Caco-2 (cell line): ENCODE measurements at regions not wholly inside any gene's neighbourhood (a gene's known extent, or its start where the extent isn't known, plus 50 kb on each side); places are given as distances from the start of the nearest gene placed in this dataset.
"Not testable (repeated sequence)": the region's sequence is repeated elsewhere in the genome, so short reads cannot be mapped to it uniquely, and the experiment has no call there.

Experiments
- BruUV-seq: library from RNA; stranded (reverse); fragments of 400-500 nt; replicated peaks from 2 replicates; lab custom pipeline; 2021; lab: Mats Ljungman, UMichigan
- CTCF ChIA-PET: fragments of 300-600 bp; sonication (Branson Sonifier 250); formaldehyde crosslinking; loops from one replicate; lab custom pipeline; 2022; ENCODE audit warnings: antibody characterized with exemption; lab: Charles Lee
- POLR2A ChIA-PET: fragments of 300-600 bp; sonication (Branson Sonifier 250); formaldehyde crosslinking; loops from one replicate; lab custom pipeline; 2022; ENCODE audit warnings: antibody characterized with exemption; lab: Charles Lee
- DNase-seq, 2 experiments: peaks; one replicate each; pipeline versions ENCODE4 v3.0.0 to v3.0.0-alpha.2; 2020 to 2022
- H3K27me3 ChIP-seq: replicated peaks from 2 replicates; pipeline ENCODE4 v1.6.0; 2011; ENCODE audit warnings: low read length; ENCODE audit not compliant: control insufficient read depth, insufficient read depth
- H3K36me3 ChIP-seq: 2 replicates; pipeline ENCODE4 v1.5.1; 2011; ENCODE audit warnings: low read length; ENCODE audit not compliant: control insufficient read depth, insufficient read depth
- H3K4me1 ChIP-seq: fragments of 250-450 bp; sonication (Bioruptor Pico); 2 replicates; pipeline ENCODE4 v1.5.1; 2020; ENCODE audit warnings: mild to moderate bottlenecking
- H3K4me3 ChIP-seq: 2 replicates; pipeline ENCODE4 v1.5.1; 2011; ENCODE audit warnings: low read depth, mild to moderate bottlenecking, control low read depth, low read length
- H3K9me3 ChIP-seq: fragments of 250-450 bp; sonication (Bioruptor Pico); 2 replicates; pipeline ENCODE4 v1.5.1; 2020; ENCODE audit warnings: mild to moderate bottlenecking, moderate library complexity
- H3K27ac Mint-ChIP-seq: one replicate; pipeline ENCODE4 v1.8.0; 2022; ENCODE audit warnings: mixed read lengths; ENCODE audit not compliant: unreplicated experiment
- H3K27me3 Mint-ChIP-seq: one replicate; pipeline ENCODE4 v1.8.0; 2022; ENCODE audit warnings: mixed read lengths; ENCODE audit not compliant: insufficient read depth, unreplicated experiment
- H3K36me3 Mint-ChIP-seq: one replicate; pipeline ENCODE4 v1.8.0; 2022; ENCODE audit warnings: mild to moderate bottlenecking, mixed read lengths; ENCODE audit not compliant: insufficient read depth, unreplicated experiment
- H3K4me1 Mint-ChIP-seq: one replicate; pipeline ENCODE4 v1.8.0; 2022; ENCODE audit warnings: low read depth, mixed read lengths; ENCODE audit not compliant: unreplicated experiment
- H3K4me3 Mint-ChIP-seq: one replicate; pipeline ENCODE4 v1.8.0; 2022; ENCODE audit warnings: mild to moderate bottlenecking, moderate library complexity, mixed read lengths; ENCODE audit not compliant: unreplicated experiment
- H3K9me3 Mint-ChIP-seq: one replicate; pipeline ENCODE4 v1.8.0; 2022; ENCODE audit warnings: mixed read lengths; ENCODE audit not compliant: unreplicated experiment
- intact Hi-C: fragments of 100-400 bp; cut with micrococcal nuclease; formaldehyde crosslinking; loops from one replicate; pipeline ENCODE4 v1.10.0; 2022; ENCODE audit not compliant: unreplicated experiment
- TF ChIP-seq, protein P1 (sequence below), 2 experiments: fragments of 200-600 bp in 1 of 2; IDR thresholded peaks; 1 replicate in 1 of 2; 2 replicates in 1 of 2; pipeline versions ENCODE4 v1.5.1 to v1.8.0; 2011 to 2022; ENCODE audit warnings: antibody characterized with exemption in 1 of 2, control low read depth in 1 of 2, inconsistent platforms in 1 of 2, low read depth in 1 of 2, low read length in 1 of 2, mild to moderate bottlenecking in 1 of 2, moderate library complexity in 1 of 2; ENCODE audit not compliant: insufficient read depth in 1 of 2, severe bottlenecking in 1 of 2, unreplicated experiment in 1 of 2

DNA sequence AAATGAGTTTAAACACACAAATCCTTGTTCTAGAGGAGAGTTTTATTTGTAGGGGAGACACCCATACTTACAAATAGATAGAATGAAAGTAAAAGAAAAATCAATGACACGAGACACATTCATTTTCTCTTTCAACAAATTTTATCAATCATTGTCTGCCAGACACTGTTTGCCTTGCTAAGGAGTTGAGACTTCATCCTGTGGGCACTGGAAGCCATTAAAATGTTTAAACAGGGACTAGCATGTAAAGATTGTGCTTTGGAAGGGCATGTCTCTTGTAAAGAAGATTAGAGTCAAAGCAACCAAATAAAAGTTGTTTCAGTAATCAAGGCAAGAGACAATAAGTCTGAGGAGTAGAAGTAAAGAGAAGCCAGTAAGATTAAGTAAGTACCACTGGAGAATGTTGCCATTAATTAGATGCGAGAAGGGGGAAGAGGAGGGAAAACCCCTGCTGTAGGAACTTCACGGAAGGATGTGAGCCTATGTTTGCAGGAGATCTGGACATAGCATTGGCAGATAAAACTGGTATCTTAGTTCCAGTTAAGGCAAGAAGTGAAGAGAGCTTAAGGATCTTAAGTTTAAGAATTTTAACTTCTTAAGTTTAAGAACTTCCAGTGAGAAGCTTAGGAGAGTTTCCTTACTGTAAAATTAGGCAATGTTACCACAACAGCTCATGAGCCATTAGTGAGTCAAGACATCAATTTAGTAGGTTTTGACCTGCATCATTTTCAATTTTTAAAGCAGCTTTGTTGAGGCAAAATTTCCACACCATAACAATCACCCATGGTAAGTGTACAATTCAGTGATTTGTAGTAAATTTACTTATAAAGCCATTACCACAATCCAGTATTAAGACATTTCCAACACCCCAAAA, 117.0 kb upstream of the UST start:
- POLR2A ChIA-PET: no interaction called here
- Mint-ChIP-seq H3K9me3 (no peaks in the 10 kb centered on the region), H3K4me3 (no peak overlapping the region), H3K27me3 (peaks cover 5% of the 10 kb centered on the region), H3K27ac (no peak overlapping the region), H3K36me3 (no peaks in the 10 kb centered on the region), H3K4me1 (no peaks in the 10 kb centered on the region)
- Histone ChIP-seq H3K4me1 (no peaks in the 10 kb centered on the region), H3K36me3 (no peaks in the 10 kb centered on the region), H3K9me3 (no peaks in the 10 kb centered on the region), H3K4me3 (no peak overlapping the region), H3K27me3 (no peaks in the 10 kb centered on the region; the same call in 1 of the 2 replicates)
- BruUV-seq: no TSS peak
- CTCF ChIA-PET: no interaction called here
- no peak for DNase-seq
- TF ChIP-seq, protein P1, sequence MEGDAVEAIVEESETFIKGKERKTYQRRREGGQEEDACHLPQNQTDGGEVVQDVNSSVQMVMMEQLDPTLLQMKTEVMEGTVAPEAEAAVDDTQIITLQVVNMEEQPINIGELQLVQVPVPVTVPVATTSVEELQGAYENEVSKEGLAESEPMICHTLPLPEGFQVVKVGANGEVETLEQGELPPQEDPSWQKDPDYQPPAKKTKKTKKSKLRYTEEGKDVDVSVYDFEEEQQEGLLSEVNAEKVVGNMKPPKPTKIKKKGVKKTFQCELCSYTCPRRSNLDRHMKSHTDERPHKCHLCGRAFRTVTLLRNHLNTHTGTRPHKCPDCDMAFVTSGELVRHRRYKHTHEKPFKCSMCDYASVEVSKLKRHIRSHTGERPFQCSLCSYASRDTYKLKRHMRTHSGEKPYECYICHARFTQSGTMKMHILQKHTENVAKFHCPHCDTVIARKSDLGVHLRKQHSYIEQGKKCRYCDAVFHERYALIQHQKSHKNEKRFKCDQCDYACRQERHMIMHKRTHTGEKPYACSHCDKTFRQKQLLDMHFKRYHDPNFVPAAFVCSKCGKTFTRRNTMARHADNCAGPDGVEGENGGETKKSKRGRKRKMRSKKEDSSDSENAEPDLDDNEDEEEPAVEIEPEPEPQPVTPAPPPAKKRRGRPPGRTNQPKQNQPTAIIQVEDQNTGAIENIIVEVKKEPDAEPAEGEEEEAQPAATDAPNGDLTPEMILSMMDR (IDR thresholded peaks at IDR 0.05; ENCODE audit: insufficient read depth in 1 of 2, low read depth in 1 of 2, low read length in 1 of 2, severe bottlenecking in 1 of 2, unreplicated experiment in 1 of 2): no peak
- intact Hi-C loops: no loop called here

DNA sequence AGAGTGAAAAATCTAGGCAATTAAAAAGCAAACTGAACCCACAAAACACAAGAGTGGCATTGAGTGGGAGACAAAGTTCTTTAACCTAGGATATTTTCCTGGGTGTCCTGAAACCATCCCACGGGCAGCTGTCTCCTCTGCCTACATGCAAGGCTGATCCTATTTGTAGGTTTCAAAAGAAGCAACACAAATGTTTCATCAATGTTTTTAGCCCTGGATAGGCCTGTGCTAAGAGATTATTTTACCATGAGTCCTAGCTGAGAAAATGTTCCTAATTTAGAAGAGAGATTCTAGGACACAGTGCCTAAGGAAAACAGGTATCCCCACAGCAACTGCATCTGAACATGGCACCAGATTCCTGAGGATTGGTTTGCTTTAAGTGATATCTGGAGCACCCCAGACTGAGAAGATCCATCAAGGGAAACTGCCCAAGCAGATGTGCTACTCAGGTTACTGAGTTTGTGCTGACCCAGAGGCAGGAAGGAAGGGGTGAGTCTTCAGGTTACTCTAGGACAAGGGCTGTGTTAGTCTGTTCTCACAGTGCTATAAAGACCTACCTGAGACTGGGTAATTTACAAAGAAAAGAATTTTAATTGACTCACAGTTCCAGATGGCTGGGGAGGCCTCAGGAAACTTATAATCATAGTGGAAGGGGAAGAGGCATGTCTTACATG, 111.6 kb upstream of the UST start:
- H3K9me3 ChIP-seq: peaks cover 7% of the 10 kb centered on the region; the same call in 1 of the 2 replicates
- Mint-ChIP-seq H3K4me1 (no peaks in the 10 kb centered on the region), H3K9me3 (peaks cover 5% of the 10 kb centered on the region), H3K27me3 (peaks cover 13% of the 10 kb centered on the region), H3K4me3 (no peak overlapping the region), H3K36me3 (no peaks in the 10 kb centered on the region), H3K27ac (no peak overlapping the region)
- H3K4me3 ChIP-seq: no peak overlapping the region
- intact Hi-C loops: no loop called here
- DNase-seq: no peak
- POLR2A ChIA-PET: no interaction called here
- no peaks in the 10 kb centered on the region; the same call in 1 of the 2 replicates for H3K27me3 ChIP-seq
- H3K36me3 ChIP-seq: no peaks in the 10 kb centered on the region
- no peaks in the 10 kb centered on the region for H3K4me1 ChIP-seq
- no TSS peak for BruUV-seq
- TF ChIP-seq, protein P1 (IDR thresholded peaks at IDR 0.05; ENCODE audit: insufficient read depth in 1 of 2, low read depth in 1 of 2, low read length in 1 of 2, severe bottlenecking in 1 of 2, unreplicated experiment in 1 of 2): no peak
- CTCF ChIA-PET: no interaction called here

DNA sequence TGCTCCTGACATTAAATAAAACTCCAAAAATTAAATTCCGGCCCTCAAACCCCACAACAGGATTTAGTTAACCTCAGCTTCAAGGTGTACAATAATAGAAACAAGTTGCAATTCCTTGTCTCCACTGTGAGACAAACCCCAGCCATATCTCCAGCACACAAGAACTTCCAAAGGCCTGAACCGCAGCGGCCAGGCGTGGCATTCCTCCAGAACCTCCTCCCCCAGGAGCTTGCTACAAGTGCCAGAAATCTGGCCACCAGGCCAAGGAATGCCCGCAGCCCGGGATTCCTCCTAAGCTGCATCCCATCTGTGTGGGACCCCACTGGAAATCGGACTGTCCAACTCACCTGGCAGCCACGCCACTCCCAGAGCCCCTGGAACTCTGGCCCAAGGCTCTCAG, 105.0 kb upstream of the UST start:
- H3K4me3 ChIP-seq, H3K4me3 Mint-ChIP-seq, H3K9me3 ChIP-seq, BruUV-seq, H3K36me3 Mint-ChIP-seq, H3K4me1 Mint-ChIP-seq, CTCF ChIA-PET, H3K27ac Mint-ChIP-seq, H3K4me1 ChIP-seq, H3K9me3 Mint-ChIP-seq, intact Hi-C loops, POLR2A ChIA-PET, DNase-seq, H3K36me3 ChIP-seq, H3K27me3 ChIP-seq: not testable (repeated sequence)
- H3K27me3 Mint-ChIP-seq: peaks cover 15% of the 10 kb centered on the region

DNA sequence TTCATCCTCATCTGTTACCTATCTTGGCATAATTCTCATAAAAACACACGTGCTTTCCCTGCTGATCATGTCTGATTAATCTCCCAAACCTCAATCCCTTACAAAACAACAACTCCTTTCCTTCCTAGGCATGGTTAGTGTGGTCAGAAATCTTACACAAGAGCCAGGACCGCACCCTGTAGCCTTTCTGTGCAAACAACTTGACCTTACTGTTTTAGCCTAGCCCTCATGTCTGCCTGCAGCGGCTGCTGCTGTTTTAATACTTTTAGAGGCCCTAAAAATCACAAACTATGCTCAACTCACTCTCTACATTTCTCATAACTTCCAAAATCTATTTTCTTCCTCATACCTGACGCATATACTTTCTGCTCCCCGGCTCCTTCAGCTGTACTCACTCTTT, 103.6 kb upstream of the UST start:
- DNase-seq, BruUV-seq, intact Hi-C loops, H3K4me3 ChIP-seq, H3K36me3 Mint-ChIP-seq, H3K4me1 Mint-ChIP-seq, H3K27me3 ChIP-seq, H3K9me3 ChIP-seq, H3K9me3 Mint-ChIP-seq, H3K4me1 ChIP-seq, H3K27ac Mint-ChIP-seq, POLR2A ChIA-PET, H3K4me3 Mint-ChIP-seq, H3K36me3 ChIP-seq, CTCF ChIA-PET: not testable (repeated sequence)
- H3K27me3 Mint-ChIP-seq: peaks cover 12% of the 10 kb centered on the region

DNA sequence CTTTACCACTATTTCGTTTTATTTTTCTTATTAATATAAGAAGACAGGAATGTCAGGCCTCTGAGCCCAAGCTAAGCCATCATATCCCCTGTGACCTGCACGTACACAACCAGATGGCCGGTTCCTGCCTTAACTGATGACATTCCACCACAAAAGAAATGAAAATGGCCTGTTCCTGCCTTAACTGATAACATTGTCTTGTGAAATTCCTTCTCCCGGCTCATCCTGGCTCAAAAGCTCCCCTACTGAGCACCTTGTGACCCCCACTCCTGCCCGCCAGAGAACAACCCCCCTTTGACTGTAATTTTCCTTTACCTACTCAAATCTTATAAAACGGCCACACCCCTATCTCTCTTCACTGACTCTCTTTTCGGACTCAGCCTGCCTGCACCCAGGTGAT, 101.8 kb upstream of the UST start:
- DNase-seq, H3K27me3 Mint-ChIP-seq, H3K27me3 ChIP-seq, H3K27ac Mint-ChIP-seq, H3K4me3 ChIP-seq, BruUV-seq, H3K9me3 ChIP-seq, intact Hi-C loops, H3K4me1 Mint-ChIP-seq, CTCF ChIA-PET, H3K4me1 ChIP-seq, H3K36me3 ChIP-seq, POLR2A ChIA-PET, H3K4me3 Mint-ChIP-seq, H3K36me3 Mint-ChIP-seq: not testable (repeated sequence)
- H3K9me3 Mint-ChIP-seq: peaks cover 14% of the 10 kb centered on the region
